ENCODE measurements at regions not wholly inside any gene's neighbourhood (a gene's known extent, or its start where the extent isn't known, plus 50 kb on each side); places are given as distances from the start of the nearest gene placed in this dataset.
"Not testable (repeated sequence)": the region's sequence is repeated elsewhere in the genome, so short reads cannot be mapped to it uniquely, and the experiment has no call there.

GRCh38 chr11:71095294-71095850 is 157.0 kb downstream of the SHANK2 start:
- DNase-seq: no peak

- DNase-seq: no peak
Measured at GRCh38 chr11:71094296-71095077, 157.9 kb downstream of the SHANK2 start.

DNA sequence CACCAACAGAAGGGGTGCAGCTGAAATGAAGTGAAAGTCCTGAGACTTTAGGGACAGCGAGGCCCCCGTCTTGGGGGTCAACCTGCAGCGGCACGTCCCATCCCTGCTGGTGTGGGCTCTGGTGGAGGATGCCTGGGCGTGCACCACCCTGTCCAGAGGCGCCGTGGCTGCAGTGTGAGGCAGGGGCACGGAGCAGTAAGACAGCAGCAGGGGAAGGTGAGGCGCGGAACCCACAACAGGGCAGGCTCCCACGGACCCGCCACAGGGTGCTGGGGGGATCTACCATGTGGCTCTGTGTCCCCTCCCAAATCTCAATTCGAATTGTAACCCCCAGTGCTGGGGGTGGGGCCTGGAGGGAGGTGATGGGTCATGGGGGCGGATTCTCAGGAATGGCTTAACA is 158.6 kb downstream of the SHANK2 start:
- no peak for DNase-seq

GRCh38 chr11:71091506-71092265 is 160.7 kb downstream of the SHANK2 start:
- no peak for DNase-seq

DNA sequence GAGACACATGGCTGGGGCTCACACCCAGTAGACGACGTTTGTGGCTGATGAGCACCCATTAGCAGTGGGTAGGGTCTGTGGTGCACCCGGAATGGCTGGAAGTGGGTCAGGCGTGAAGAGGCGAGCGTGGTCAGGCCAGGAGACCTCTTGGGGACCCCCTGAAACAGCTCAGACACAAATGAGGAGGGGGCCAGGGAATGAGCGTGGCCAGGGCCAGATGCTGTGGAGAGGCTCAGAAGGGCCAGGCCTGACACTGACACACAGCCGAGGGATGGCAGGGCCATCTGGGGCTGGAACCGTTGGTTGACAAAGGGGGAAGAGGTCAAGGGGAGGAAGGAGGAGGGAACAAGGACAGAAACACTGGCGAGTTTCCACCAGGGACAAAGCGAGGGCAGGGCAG is 162.8 kb downstream of the SHANK2 start:
- DNase-seq: no peak

GRCh38 chr11:71088314-71089215 is 163.8 kb downstream of the SHANK2 start:
- not testable (repeated sequence) for DNase-seq

DNA sequence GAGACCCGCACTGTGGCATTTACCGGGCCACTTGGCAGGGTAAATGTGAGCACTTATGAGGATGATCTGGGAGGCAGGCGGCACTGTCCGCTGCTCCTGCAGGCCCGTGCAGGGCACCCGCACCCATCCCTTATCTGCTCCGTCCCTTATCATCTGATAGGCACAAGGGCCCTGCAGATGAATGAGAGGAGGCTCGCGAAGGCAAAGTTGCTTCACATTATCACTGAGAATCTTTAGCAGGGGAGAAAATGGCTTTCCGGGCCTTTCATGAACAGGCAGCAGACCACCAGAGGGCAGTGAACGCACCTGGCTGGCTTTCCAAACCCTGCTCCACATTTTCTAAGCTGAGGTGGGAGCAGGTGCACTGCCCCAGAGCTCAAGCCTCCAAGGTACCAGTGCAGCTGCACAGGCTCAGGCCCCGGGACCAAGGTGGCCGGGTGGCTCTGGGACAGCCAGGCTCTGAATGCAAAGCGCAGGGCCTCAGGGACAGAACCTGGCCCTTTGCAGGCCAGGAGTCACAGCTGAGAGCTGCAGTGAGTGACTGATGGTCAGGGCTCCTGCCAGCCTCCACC is 165.6 kb downstream of the SHANK2 start:
- peak; percentile 3 for DNase-seq

DNA sequence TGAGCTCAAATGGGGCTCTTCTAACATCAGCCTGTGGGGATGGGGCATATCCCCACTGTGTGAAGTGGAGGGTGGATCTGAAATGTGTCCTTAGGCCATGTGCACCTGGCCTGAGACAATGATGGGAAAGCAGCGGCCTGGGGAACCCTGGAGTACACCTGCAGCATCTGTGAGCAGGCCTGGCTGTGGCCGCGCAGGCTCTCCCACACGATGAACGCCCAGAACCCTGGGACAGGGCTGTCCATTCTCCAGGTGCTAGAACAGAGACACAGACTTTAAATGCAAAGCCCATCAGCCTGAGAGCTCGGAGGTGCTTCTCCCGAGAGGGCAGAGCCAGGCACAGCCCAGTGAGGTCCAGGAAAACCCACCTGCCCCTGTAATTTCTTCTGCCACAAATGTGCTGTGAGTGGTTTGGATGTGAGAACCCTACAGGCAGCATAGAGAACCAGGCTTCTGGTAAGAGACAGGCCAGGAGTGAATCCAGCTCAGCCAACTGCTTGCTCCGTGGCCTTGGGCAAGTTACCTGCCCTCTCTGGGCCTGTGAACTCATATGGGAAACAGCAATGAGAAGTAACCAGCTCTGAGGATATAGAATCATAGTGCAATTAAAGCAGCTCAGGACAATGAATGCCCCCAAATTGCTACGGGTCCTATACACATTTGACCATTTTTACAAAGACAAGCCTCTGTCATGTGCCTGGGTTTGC is 167.9 kb downstream of the SHANK2 start:
- no peak for DNase-seq

DNA sequence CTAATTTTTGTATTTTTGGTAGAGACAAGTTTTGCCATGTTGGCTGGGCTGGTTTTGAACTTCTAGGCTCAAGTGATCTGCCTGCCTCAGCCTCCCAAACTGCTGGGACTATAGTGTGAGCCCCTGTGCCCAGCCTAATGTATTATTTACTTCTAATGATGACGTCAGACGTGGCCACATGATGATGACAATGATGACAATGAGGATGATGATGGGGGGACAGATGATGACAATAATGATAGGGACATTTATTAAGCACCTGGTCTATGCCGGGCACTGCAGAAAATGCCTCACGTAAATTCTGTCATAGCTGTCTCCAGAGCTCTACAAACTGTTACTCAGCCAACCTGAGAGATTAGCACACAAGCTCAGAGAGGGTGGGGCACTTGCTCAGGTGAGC is 169.3 kb downstream of the SHANK2 start:
- no peak for DNase-seq

DNA sequence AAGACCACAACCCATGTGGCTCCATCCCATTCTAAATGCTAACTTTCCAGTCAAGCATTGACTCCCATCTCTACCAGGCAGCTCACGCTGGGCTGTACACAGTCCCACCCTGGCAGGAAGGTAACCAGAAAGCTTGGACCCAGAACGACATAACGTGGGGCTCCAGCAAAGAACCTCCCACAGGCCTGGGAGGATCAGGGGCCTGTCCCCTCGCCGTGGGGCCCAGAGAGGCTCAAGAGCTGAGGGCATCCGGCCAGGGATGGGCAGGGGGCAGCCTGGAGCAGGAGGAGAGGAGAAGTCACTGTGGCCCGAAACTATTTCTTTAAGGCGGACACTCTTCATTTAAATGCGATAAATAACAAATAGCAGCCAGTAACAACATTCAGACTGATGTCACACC is 169.9 kb downstream of the SHANK2 start:
- DNase-seq: no peak

GRCh38 chr11:71081704-71082230 is 170.6 kb downstream of the SHANK2 start:
- DNase-seq: no peak

- DNase-seq: peak; percentile 57
Measured at GRCh38 chr11:71080239-71081097, 171.9 kb downstream of the SHANK2 start.

- no peak for DNase-seq
Measured at GRCh38 chr11:71079795-71080194, 172.6 kb downstream of the SHANK2 start.

DNA sequence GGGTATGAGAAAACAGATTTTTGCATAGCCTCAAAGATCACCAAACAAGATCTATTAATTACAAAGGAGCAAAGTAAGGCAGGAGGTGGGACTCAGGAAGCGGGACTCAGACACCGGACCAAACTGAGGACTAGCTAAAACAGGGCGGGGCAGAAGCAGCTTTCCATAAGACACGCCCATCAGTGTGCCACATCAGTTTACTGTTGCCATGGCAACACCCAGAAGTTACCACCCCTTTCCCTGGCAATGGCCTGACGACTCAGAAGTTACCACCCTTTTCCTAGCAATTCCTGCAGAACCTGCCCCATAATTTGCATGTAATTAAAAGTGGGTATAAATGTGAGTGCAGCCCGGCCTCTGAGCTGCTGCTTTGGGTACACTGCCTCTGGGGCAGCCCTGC is 173.9 kb downstream of the SHANK2 start:
- DNase-seq: no peak

DNA sequence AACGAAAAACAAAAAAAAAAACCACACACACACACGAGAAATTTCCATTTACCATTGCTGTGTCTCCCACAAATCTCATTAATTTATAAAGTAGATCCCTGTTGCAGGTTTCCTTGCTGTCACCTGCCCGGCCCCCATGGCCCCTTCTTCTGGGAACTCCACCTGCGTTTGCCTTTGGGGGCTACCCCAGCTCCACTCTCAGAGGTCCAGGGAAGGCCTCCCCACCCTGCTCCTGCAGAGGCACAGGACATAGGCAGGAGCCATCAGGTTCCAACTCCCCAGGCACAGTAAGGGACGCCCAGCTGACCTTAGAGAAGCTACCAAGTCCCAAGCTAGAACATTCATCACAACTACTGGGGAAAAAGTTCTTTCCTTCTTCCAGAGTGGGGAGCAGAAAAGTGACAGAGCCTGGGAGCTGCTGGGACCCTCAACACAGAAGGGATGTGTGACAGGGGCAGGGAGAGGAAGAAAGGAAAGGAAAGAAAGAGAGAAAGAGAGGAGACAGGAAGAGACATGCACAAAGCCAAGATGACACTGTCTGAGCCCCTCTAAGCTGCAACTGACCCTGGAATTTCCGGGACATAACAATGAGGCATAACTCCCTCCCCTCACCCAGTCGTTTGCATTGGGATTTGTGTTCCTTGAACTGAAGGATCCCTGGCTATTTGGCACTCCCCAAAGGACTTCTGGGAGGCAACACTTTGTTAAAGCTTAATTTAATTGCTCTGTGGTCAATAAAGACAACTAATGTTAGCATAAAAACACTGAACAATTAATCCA is 175.7 kb downstream of the SHANK2 start:
- DNase-seq: no peak

GRCh38 chr11:71075871-71076420 is 176.4 kb downstream of the SHANK2 start:
- no peak for DNase-seq

- DNase-seq: no peak
Measured at GRCh38 chr11:71075116-71075720, 177.2 kb downstream of the SHANK2 start.

- no peak for DNase-seq
Measured at GRCh38 chr11:71071736-71072509, 180.5 kb downstream of the SHANK2 start.

All from fibroblast of skin of abdomen (primary cell).